Osteocyte (in vitro differentiated cells): ENCODE measurements at regions not wholly inside any gene's neighbourhood (a gene's known extent, or its start where the extent isn't known, plus 50 kb on each side); places are given as distances from the start of the nearest gene placed in this dataset.

ENCODE experiments used
- DNase-seq: peaks from one replicate; pipeline ENCODE4 v3.0.0; 2021; ENCODE audit warnings: mixed read lengths; ENCODE audit not compliant: unreplicated experiment; ENCODE audit errors: extremely low spot score
- H3K27ac Mint-ChIP-seq: one replicate; pipeline ENCODE4 v1.8.0; 2021; ENCODE audit warnings: mild to moderate bottlenecking, mixed read lengths; ENCODE audit not compliant: unreplicated experiment
- H3K27me3 Mint-ChIP-seq: one replicate; pipeline ENCODE4 v1.8.0; 2021; ENCODE audit warnings: mixed read lengths; ENCODE audit not compliant: unreplicated experiment
- H3K36me3 Mint-ChIP-seq: one replicate; pipeline ENCODE4 v1.8.0; 2021; ENCODE audit warnings: mixed read lengths; ENCODE audit not compliant: unreplicated experiment
- H3K4me1 Mint-ChIP-seq: one replicate; pipeline ENCODE4 v1.8.0; 2021; ENCODE audit warnings: mixed read lengths; ENCODE audit not compliant: unreplicated experiment
- H3K4me3 Mint-ChIP-seq: one replicate; pipeline ENCODE4 v1.8.0; 2021; ENCODE audit warnings: mild to moderate bottlenecking, moderate library complexity, mixed read lengths; ENCODE audit not compliant: unreplicated experiment
- H3K9me3 Mint-ChIP-seq: one replicate; pipeline ENCODE4 v1.8.0; 2021; ENCODE audit warnings: mixed read lengths; ENCODE audit not compliant: unreplicated experiment
- TF ChIP-seq, protein P1 (sequence below): fragments of 200-600 bp; sonication (generic); IDR thresholded peaks from 2 replicates; pipeline ENCODE4 v1.5.0; 2021; ENCODE audit warnings: antibody characterized with exemption, mild to moderate bottlenecking, moderate library complexity

DNA sequence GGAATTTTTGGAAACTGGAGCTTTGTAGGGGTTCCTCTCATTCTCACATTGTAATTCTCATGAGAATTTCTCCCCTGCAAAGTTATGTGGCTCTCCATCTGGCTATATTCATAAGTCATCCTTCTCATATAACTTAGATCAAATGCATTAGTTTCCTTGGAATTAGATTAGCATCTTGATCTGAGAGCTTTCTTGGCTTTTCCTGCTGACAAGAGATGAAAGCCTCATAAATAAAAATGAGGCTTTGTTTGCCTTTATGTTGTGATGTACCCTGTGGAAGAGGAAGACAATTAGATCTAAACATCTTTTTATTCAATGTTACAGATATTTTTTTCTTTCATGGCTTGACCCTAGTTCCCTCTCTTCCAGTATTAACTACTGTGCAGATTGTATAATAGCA, 165.4 kb upstream of the ZPLD1 start:
- Mint-ChIP-seq H3K9me3 (no peaks in the 10 kb centered on the region), H3K27me3 (peaks cover 45% of the 10 kb centered on the region), H3K4me1 (no peaks in the 10 kb centered on the region), H3K4me3 (no peak overlapping the region), H3K27ac (no peak overlapping the region), H3K36me3 (no peaks in the 10 kb centered on the region)
- DNase-seq: no peak
- TF ChIP-seq, protein P1, sequence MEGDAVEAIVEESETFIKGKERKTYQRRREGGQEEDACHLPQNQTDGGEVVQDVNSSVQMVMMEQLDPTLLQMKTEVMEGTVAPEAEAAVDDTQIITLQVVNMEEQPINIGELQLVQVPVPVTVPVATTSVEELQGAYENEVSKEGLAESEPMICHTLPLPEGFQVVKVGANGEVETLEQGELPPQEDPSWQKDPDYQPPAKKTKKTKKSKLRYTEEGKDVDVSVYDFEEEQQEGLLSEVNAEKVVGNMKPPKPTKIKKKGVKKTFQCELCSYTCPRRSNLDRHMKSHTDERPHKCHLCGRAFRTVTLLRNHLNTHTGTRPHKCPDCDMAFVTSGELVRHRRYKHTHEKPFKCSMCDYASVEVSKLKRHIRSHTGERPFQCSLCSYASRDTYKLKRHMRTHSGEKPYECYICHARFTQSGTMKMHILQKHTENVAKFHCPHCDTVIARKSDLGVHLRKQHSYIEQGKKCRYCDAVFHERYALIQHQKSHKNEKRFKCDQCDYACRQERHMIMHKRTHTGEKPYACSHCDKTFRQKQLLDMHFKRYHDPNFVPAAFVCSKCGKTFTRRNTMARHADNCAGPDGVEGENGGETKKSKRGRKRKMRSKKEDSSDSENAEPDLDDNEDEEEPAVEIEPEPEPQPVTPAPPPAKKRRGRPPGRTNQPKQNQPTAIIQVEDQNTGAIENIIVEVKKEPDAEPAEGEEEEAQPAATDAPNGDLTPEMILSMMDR: no peak

GRCh38 chr3:102290241-102290640, 144.6 kb upstream of the ZPLD1 start:
- H3K36me3 Mint-ChIP-seq: no peaks in the 10 kb centered on the region
- peaks cover 26% of the 10 kb centered on the region for H3K27me3 Mint-ChIP-seq
- DNase-seq: no peak
- TF ChIP-seq, protein P1: no peak
- H3K27ac Mint-ChIP-seq: no peak overlapping the region
- H3K4me1 Mint-ChIP-seq: no peaks in the 10 kb centered on the region
- H3K4me3 Mint-ChIP-seq: no peak overlapping the region
- H3K9me3 Mint-ChIP-seq: no peaks in the 10 kb centered on the region

DNA sequence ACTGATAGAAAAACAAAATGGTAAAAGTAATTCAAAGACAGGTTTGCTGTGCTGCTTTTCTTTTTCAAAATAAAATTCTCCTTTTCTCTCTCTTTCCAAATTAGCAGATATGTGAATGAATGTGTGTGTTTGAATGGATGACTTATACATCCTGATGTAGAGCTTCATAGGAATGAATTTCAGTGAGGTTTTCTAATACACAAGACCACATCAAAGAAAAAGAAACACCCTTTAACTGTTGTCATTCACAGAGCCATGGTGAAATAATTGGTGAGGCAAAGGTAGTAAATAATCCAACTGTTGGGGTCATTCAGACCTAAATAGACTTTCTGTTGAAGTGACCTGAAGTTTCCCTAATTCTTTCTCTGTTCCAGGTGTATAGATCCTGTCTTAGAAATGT, 139.1 kb upstream of the ZPLD1 start:
- Mint-ChIP-seq H3K27me3 (peaks cover 38% of the 10 kb centered on the region), H3K4me3 (no peak overlapping the region), H3K36me3 (no peaks in the 10 kb centered on the region), H3K27ac (no peak overlapping the region), H3K9me3 (no peaks in the 10 kb centered on the region), H3K4me1 (no peaks in the 10 kb centered on the region)
- no peak for DNase-seq
- TF ChIP-seq, protein P1: no peak

- Mint-ChIP-seq H3K4me3 (no peak overlapping the region), H3K4me1 (no peaks in the 10 kb centered on the region), H3K9me3 (no peaks in the 10 kb centered on the region), H3K27me3 (peaks cover 35% of the 10 kb centered on the region), H3K27ac (no peak overlapping the region), H3K36me3 (no peaks in the 10 kb centered on the region)
- TF ChIP-seq, protein P1: no peak
- no peak for DNase-seq
These were observed 137.7 kb upstream of the ZPLD1 start for GRCh38 chr3:102297072-102297658.

- TF ChIP-seq, protein P1: no peak
- Mint-ChIP-seq H3K27me3 (peaks cover 40% of the 10 kb centered on the region), H3K4me1 (no peaks in the 10 kb centered on the region), H3K4me3 (no peak overlapping the region), H3K9me3 (no peaks in the 10 kb centered on the region), H3K36me3 (no peaks in the 10 kb centered on the region), H3K27ac (no peak overlapping the region)
- DNase-seq: no peak
These were observed 135.5 kb upstream of the ZPLD1 start for GRCh38 chr3:102299125-102299877.
